Activated CD8-positive, alpha-beta T cell treated with anti-CD3 and anti-CD28 coated beads, Interleukin-2, amount 10 ng/mL, durations not matched to agents 7 days and 5 days (primary cell): ENCODE measurements at regions not wholly inside any gene's neighbourhood (a gene's known extent, or its start where the extent isn't known, plus 50 kb on each side); places are given as distances from the start of the nearest gene placed in this dataset.

Source experiments
- ATAC-seq: fragments of 150-1000 bp; cut with Tn5 transposase; one replicate; pipeline ENCODE4 v1.10.0; 2021; ENCODE audit warnings: moderate library complexity
- CTCF ChIA-PET: fragments of 350-600 bp; sonication (Branson Sonifier 250); formaldehyde crosslinking; loops from one replicate; lab custom pipeline; 2021; ENCODE audit warnings: antibody characterized with exemption; lab: Charles Lee
- POLR2A ChIA-PET: fragments of 350-600 bp; sonication (Branson Sonifier 250); formaldehyde crosslinking; loops from one replicate; lab custom pipeline; 2021; ENCODE audit warnings: antibody characterized with exemption; lab: Charles Lee
- DNase-seq: peaks from one replicate; pipeline ENCODE4 v3.0.0-alpha.2; 2020
- H3K27ac Mint-ChIP-seq: one replicate; pipeline ENCODE4 v1.8.0; 2021; ENCODE audit warnings: mild to moderate bottlenecking, mixed read lengths
- H3K27me3 Mint-ChIP-seq: one replicate; pipeline ENCODE4 v1.8.0; 2021; ENCODE audit warnings: low read depth, mixed read lengths
- H3K36me3 Mint-ChIP-seq: one replicate; pipeline ENCODE4 v1.8.0; 2021; ENCODE audit warnings: low read depth, mixed read lengths
- H3K4me1 Mint-ChIP-seq: one replicate; pipeline ENCODE4 v1.8.0; 2021; ENCODE audit warnings: low read depth, mixed read lengths
- H3K4me3 Mint-ChIP-seq: one replicate; pipeline ENCODE4 v1.8.0; 2021; ENCODE audit warnings: mild to moderate bottlenecking, mixed read lengths
- H3K9me3 Mint-ChIP-seq: one replicate; pipeline ENCODE4 v1.8.0; 2022; ENCODE audit warnings: mixed read lengths; ENCODE audit not compliant: insufficient read depth

DNA sequence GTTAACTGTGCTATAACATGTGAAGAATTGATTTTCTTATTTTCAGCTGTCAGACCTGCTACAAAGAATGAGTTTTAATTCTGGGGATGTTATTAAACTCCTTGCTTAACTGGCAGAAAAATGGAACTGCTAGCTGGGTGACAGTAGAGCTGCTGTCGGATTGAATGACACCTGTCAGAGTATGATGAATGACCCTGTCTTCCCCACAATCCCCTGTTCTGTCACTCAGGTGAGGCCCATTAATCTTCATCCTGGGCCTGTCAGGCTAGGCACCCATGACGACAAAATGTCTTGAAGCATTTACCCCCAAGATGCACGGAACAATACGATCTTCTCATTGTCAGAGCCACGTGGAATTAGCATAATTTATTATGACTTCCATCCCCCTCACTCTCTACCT is 129.9 kb upstream of the ETAA1 start:
- H3K4me3 Mint-ChIP-seq = no peak overlapping the region
- H3K4me1 Mint-ChIP-seq = no peaks in the 10 kb centered on the region
- ChIA-PET CTCF (no interaction called here), POLR2A (no interaction called here)
- H3K27ac Mint-ChIP-seq = no peak overlapping the region
- H3K9me3 Mint-ChIP-seq = no peaks in the 10 kb centered on the region
- DNase-seq (no peak), ATAC-seq (no peak)
- no peaks in the 10 kb centered on the region for H3K27me3 Mint-ChIP-seq
- no peaks in the 10 kb centered on the region for H3K36me3 Mint-ChIP-seq

DNA sequence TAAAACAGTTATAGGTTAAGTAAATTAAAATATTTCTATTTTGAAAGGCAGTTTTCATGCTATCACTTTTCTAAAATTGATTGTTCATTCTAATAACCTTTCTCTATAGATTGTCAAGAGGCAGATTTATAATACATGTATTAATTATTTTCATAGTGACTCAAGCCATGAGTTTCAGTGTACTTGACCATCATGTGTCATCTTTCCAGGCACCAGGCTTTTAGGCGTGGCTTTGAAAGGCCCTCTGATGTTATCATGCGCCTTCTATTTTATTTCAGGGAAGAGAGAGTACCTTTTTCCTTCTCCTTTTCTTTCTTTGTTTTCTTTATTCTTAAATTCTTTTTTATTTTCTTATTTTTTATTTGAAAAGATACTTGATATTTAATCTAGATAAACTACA is 128.3 kb upstream of the ETAA1 start:
- ChIA-PET CTCF (no interaction called here), POLR2A (no interaction called here)
- Mint-ChIP-seq H3K27ac (no peak overlapping the region), H3K9me3 (no peaks in the 10 kb centered on the region), H3K36me3 (no peaks in the 10 kb centered on the region), H3K27me3 (no peaks in the 10 kb centered on the region), H3K4me3 (no peak overlapping the region), H3K4me1 (no peaks in the 10 kb centered on the region)
- ATAC-seq = no peak
- no peak for DNase-seq

DNA sequence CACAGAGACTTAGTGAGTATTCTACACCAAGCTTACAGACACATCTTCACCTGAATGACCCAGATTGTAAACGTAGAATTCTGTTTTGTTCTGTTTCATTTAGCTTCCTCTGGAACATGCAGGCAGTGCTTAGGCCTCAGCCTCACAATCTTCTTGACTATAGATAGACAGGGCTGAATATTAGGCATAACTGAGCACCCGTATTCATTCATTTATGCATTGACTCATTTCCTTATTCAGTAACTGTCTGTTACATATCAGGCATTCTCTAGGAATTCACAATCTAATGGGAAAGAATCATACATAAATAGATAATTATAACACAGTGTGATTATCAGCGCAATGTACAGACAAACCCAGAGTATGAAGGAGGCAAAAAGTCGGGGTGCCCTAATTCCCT is 124.9 kb upstream of the ETAA1 start:
- ChIA-PET POLR2A (no interaction called here), CTCF (no interaction called here)
- Mint-ChIP-seq H3K9me3 (no peaks in the 10 kb centered on the region), H3K27me3 (no peaks in the 10 kb centered on the region), H3K36me3 (no peaks in the 10 kb centered on the region), H3K4me3 (no peak overlapping the region), H3K4me1 (no peaks in the 10 kb centered on the region), H3K27ac (no peak overlapping the region)
- ATAC-seq = no peak
- no peak for DNase-seq

DNA sequence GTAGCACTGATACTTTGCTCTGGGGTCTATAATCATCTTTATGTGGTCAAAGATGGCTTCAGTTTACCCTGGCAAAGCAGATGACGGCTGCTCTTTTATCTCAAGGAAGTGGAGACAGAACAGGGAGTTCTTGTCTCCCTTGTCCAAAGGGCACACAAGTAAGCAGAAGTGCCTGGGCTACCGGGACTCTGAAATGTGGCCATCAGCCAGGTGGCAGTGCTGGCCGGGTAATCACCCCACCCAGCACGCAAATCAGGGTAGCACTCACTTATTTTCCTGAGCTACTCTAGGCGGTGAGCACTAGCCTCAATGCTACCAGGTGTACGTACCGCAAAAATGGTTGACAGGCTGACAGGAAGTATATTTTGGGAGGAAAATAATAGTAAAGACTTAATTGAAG is 119.7 kb upstream of the ETAA1 start:
- no peaks in the 10 kb centered on the region for H3K27me3 Mint-ChIP-seq
- ChIA-PET POLR2A (no interaction called here), CTCF (no interaction called here)
- DNase-seq (no peak), ATAC-seq (no peak)
- no peaks in the 10 kb centered on the region for H3K9me3 Mint-ChIP-seq
- no peak overlapping the region for H3K27ac Mint-ChIP-seq
- no peak overlapping the region for H3K4me3 Mint-ChIP-seq
- H3K4me1 Mint-ChIP-seq = no peaks in the 10 kb centered on the region
- H3K36me3 Mint-ChIP-seq = no peaks in the 10 kb centered on the region

DNA sequence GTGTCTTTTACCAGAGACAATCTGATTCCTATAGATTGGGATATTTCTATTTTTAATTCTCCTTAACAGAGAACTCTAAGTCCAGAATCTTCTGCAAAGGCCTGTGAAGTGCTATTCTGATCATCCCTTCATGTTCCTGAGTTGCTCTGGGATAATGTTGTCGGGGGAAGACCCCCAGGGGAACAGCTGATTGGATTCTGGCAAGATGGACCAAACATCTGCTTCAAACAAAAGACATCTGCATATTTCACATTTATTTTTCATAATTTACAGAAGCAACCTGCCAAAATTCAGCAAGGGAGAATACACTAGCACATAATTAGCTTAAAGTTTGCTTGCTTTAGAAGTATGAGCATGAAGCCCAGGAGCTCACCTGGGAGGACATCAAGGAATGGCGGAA is 116.0 kb upstream of the ETAA1 start:
- POLR2A ChIA-PET = no interaction called here
- CTCF ChIA-PET = no interaction called here
- ATAC-seq = no peak

DNA sequence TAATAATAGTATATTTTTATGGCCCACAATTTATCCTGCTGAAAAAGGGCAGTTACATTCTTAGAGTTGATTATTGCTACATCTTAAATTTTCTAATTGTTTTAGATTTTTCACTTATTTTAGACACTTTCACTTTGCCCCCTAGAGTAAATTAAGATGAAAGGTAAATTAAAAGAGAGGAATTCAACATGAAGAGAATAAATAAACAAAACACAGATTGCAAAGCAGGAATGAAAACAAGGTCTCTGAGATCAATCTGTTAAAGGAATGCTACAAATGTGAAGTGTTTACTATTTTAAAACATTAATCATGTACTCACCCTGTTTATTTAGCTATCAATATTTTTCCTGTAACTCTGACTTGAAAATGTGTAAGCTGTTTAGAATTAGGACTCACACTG is 113.5 kb upstream of the ETAA1 start:
- no peak overlapping the region for H3K4me3 Mint-ChIP-seq
- H3K27ac Mint-ChIP-seq = no peak overlapping the region
- no peak for ATAC-seq
- H3K9me3 Mint-ChIP-seq = no peaks in the 10 kb centered on the region
- no peaks in the 10 kb centered on the region for H3K4me1 Mint-ChIP-seq
- no peak for DNase-seq
- H3K27me3 Mint-ChIP-seq = no peaks in the 10 kb centered on the region
- ChIA-PET POLR2A (no interaction called here), CTCF (no interaction called here)
- H3K36me3 Mint-ChIP-seq = no peaks in the 10 kb centered on the region

More for the DNA sequence above, 116.0 kb upstream of the ETAA1 start:
- H3K27ac Mint-ChIP-seq = no peak overlapping the region
- no peaks in the 10 kb centered on the region for H3K4me1 Mint-ChIP-seq
- no peaks in the 10 kb centered on the region for H3K9me3 Mint-ChIP-seq
- H3K36me3 Mint-ChIP-seq = no peaks in the 10 kb centered on the region
- H3K4me3 Mint-ChIP-seq = no peak overlapping the region
- DNase-seq = no peak
- H3K27me3 Mint-ChIP-seq = no peaks in the 10 kb centered on the region

DNA sequence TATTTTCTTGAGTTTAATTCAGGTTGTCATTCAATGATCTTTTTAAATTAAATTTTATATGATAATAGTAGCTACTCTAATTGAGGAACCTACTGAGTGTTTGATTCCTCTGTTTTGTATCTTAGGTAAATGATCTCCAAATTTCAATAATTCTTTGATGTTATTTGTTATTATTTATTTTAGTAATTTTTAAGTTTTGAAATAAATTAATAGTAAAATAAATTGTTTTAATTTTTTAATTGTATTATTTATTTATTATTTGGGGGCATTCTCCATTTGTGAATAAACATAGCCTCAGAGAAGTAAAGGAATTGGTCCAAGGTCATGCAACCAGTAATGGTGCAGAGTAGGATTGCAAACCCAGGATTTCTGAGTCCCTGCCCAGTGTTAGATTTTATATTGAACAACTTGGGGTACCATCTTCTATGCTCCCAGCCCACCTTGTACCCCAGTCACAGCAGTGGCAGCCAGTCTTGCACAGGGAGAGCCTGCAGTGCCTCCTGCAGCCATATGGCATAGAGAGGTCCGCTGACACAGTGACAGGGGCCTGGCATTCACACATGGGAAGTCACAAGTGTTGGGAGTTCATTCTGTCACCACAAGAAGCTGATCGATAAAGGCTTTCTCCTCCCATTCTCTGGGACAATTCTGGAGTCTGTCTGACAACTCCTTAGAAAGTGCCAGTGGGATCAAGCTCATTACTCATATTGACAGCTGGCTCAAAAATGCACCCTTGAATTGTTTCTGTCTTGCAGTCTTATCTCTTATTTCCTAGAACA is 110.0 kb upstream of the ETAA1 start:
- H3K4me3 Mint-ChIP-seq = no peak overlapping the region
- no peaks in the 10 kb centered on the region for H3K4me1 Mint-ChIP-seq
- no peaks in the 10 kb centered on the region for H3K36me3 Mint-ChIP-seq
- ChIA-PET POLR2A (no interaction called here), CTCF (no interaction called here)
- no peaks in the 10 kb centered on the region for H3K9me3 Mint-ChIP-seq
- H3K27ac Mint-ChIP-seq = no peak overlapping the region
- ATAC-seq = no peak
- no peaks in the 10 kb centered on the region for H3K27me3 Mint-ChIP-seq
- DNase-seq = no peak

DNA sequence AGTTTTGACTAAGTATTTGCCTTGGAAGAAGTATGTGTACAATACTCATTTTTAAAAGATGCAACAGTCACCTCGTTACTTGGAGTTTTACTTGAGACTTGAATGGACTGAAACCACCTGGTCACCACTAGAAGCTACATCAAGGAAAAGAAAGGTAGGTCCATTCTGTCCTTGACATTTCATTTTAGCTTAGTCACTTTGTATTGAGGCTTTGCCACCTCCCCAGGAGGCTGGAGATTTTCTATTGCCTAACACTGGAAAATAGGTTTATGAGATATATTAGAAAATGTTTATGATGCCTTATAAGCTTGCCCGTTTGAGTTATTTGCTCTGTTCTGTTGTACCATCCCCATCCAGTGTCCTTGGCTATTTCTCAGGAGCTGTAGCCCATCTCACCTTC is 107.9 kb upstream of the ETAA1 start:
- POLR2A ChIA-PET = no interaction called here
- ATAC-seq (no peak), DNase-seq (no peak)
- no peak overlapping the region for H3K27ac Mint-ChIP-seq
- no peaks in the 10 kb centered on the region for H3K4me1 Mint-ChIP-seq
- CTCF ChIA-PET = no interaction called here
- H3K27me3 Mint-ChIP-seq = no peaks in the 10 kb centered on the region
- no peaks in the 10 kb centered on the region for H3K36me3 Mint-ChIP-seq
- no peaks in the 10 kb centered on the region for H3K9me3 Mint-ChIP-seq
- no peak overlapping the region for H3K4me3 Mint-ChIP-seq

DNA sequence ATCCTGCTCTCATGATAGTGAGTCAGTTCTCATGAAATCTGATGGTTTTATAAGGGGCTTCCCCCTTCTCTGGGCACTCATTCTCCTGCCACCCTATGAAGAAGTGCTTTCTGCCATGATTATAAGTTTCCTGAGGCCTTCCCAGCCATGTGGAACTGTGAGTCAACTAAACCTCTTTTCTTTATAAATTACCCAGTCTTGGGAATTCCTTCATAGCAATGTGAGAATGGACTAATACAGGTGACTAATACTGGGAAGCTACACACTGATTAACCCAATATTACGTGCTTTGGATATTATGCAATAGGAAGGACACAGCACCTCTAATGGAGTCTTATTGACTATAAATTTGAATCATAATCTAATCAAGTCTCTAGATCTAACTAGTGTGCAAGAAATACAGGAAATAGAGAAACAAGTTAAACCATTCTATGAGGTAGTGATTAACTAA is 107.2 kb upstream of the ETAA1 start:
- ATAC-seq = no peak
- Mint-ChIP-seq H3K9me3 (no peaks in the 10 kb centered on the region), H3K27me3 (no peaks in the 10 kb centered on the region), H3K4me1 (no peaks in the 10 kb centered on the region), H3K27ac (no peak overlapping the region), H3K4me3 (no peak overlapping the region), H3K36me3 (no peaks in the 10 kb centered on the region)
- ChIA-PET POLR2A (no interaction called here), CTCF (no interaction called here)
- no peak for DNase-seq

DNA sequence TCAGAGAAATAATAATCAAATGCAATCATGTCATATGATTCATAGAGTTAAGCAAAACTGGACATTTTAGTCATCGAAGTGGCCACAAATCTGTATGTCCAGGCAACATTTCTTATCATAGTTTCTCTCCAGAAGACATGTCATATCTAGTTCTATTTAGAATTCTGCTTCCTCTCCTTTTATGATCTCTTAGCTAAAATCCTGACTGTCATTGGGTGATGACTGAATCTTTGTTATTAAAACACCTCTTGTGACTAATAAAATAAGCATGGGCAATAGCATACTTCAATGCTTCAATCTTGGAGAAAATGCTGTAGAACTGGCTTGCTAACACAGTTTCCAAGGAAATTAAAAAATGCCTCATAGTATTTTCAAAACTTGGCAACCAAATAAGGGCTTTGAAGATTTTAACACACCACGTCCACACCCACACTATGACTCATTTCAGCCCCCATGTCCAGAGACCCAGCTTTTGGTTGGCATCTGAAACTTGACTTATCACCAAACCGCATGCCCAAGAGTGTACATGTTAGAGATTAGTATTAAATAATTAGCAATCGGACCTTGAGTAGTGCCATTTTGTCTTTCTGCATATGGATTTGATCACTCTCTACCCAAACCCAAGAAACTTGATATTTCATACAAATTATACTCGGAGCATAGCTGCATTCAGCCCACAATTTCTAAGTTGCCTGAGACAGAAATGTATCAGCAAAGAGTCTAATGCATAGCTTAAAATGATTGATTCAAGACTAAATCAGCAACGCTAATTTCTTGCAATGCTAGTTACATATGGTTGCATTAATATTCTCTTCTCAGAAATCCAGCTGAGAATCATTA is 106.5 kb upstream of the ETAA1 start:
- ChIA-PET POLR2A (no interaction called here), CTCF (no interaction called here)
- H3K36me3 Mint-ChIP-seq = no peaks in the 10 kb centered on the region
- no peaks in the 10 kb centered on the region for H3K4me1 Mint-ChIP-seq
- no peaks in the 10 kb centered on the region for H3K9me3 Mint-ChIP-seq
- DNase-seq (no peak), ATAC-seq (no peak)
- H3K27ac Mint-ChIP-seq = no peak overlapping the region
- H3K4me3 Mint-ChIP-seq = no peak overlapping the region
- no peaks in the 10 kb centered on the region for H3K27me3 Mint-ChIP-seq

DNA sequence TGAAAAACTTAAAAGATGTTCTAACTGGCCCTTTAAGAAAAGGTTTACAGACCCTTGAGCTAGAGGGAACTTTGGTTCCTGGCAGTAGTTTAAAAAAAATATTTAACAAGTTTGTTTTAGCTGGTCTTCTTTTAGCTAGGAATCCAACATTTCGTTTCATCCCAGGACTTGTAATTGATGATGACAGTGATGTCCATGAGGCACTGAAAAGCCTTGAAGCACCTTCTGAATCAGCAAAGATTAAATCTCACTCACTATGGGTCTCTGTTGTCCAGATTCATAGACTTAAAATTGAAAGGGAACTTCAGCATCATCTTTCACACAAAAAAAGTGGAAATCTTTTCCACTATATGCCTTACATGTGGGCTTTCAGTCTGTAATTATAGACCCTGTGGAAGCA is 102.9 kb upstream of the ETAA1 start:
- CTCF ChIA-PET = interaction anchor here (0.6 kb wide), 1 partner anchor 544 kb away, joined by 3 read pairs; no protein-coding TSS in a partner anchor
- no peak for ATAC-seq
- no peaks in the 10 kb centered on the region for H3K27me3 Mint-ChIP-seq
- no peaks in the 10 kb centered on the region for H3K36me3 Mint-ChIP-seq
- no peak overlapping the region for H3K27ac Mint-ChIP-seq
- DNase-seq = no peak
- POLR2A ChIA-PET = no interaction called here
- H3K4me3 Mint-ChIP-seq = no peak overlapping the region
- no peaks in the 10 kb centered on the region for H3K4me1 Mint-ChIP-seq
- no peaks in the 10 kb centered on the region for H3K9me3 Mint-ChIP-seq

DNA sequence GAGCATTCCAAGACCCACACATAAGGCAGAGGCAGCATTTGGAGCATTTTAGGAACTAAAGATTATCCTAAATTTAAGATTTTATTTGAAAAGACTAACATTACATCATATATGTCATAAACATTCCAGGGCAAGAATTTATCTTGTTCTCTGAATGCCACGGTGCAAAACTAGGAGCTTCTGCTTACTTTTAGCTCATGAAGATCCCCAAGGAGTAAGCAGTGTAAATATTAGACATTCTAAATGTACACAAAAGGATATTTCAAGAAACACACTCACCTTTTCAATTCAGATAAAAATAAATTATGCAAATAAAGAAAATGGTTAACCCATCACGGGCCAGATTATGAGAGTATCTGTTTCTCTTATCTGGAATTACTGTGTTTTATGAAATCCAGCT is 101.7 kb upstream of the ETAA1 start:
- CTCF ChIA-PET = no interaction called here

More for the DNA sequence above, 101.7 kb upstream of the ETAA1 start:
- H3K27me3 Mint-ChIP-seq = no peaks in the 10 kb centered on the region
- no peak overlapping the region for H3K4me3 Mint-ChIP-seq
- H3K36me3 Mint-ChIP-seq = no peaks in the 10 kb centered on the region
- no peak overlapping the region for H3K27ac Mint-ChIP-seq
- DNase-seq (no peak), ATAC-seq (no peak)
- POLR2A ChIA-PET = no interaction called here
- H3K4me1 Mint-ChIP-seq = no peaks in the 10 kb centered on the region
- no peaks in the 10 kb centered on the region for H3K9me3 Mint-ChIP-seq
